Panc1 (cell line): ENCODE measurements at regions not wholly inside any gene's neighbourhood (a gene's known extent, or its start where the extent isn't known, plus 50 kb on each side); places are given as distances from the start of the nearest gene placed in this dataset.

Experiments
- ATAC-seq: fragments of 200-7000 bp; cut with Tn5 transposase; 2 replicates; pipeline ENCODE4 v1.9.1; 2020; ENCODE audit warnings: mild to moderate bottlenecking, moderate library complexity
- BruUV-seq: library from RNA; stranded (reverse); fragments of 400-500 nt; replicated peaks from 2 replicates; lab custom pipeline; 2021; lab: Mats Ljungman, UMichigan
- CTCF ChIA-PET: fragments of 300-600 bp; sonication (Branson Sonifier 250); formaldehyde crosslinking; loops from one replicate; lab custom pipeline; 2022; ENCODE audit warnings: antibody characterized with exemption; lab: Charles Lee
- POLR2A ChIA-PET: fragments of 300-600 bp; sonication (Branson Sonifier 250); formaldehyde crosslinking; loops from one replicate; lab custom pipeline; 2022; ENCODE audit warnings: antibody characterized with exemption; lab: Charles Lee
- DNase-seq: peaks from one replicate; pipeline ENCODE4 v3.0.0-alpha.2; 2010; ENCODE audit warnings: low read depth, low spot score
- H3K27ac ChIP-seq: 2 replicates; pipeline ENCODE4 v1.5.1; 2011; ENCODE audit warnings: mild to moderate bottlenecking, low read length, inconsistent platforms
- H3K27me3 ChIP-seq: fragments of 200-500 bp; sonication (Bioruptor generic); 2 replicates; pipeline ENCODE4 v1.6.0; 2014; ENCODE audit warnings: low read length, inconsistent platforms; ENCODE audit not compliant: control insufficient read depth, insufficient read depth
- H3K36me3 ChIP-seq: fragments of 200-500 bp; sonication (Bioruptor generic); 2 replicates; pipeline ENCODE4 v1.5.1; 2014; ENCODE audit warnings: inconsistent platforms, mild to moderate bottlenecking, low read length, moderate library complexity; ENCODE audit not compliant: control insufficient read depth, insufficient read depth
- H3K4me1 ChIP-seq: 2 replicates; pipeline ENCODE4 v1.5.1; 2011; ENCODE audit warnings: inconsistent platforms, mild to moderate bottlenecking, low read length, moderate library complexity; ENCODE audit not compliant: control insufficient read depth, insufficient read depth
- H3K4me3 ChIP-seq, 2 experiments: 2 replicates each; pipeline ENCODE4 v1.5.1; 2011 to 2012; ENCODE audit warnings: low read depth in 2 of 2, low read length in 2 of 2, mild to moderate bottlenecking in 2 of 2, inconsistent platforms in 1 of 2, moderate library complexity in 1 of 2
- H3K9me3 ChIP-seq: fragments of 200-500 bp; sonication (Bioruptor generic); 2 replicates; pipeline ENCODE4 v1.5.1; 2014; ENCODE audit warnings: low read depth, mild to moderate bottlenecking, inconsistent platforms, low read length, moderate library complexity; ENCODE audit not compliant: control insufficient read depth, insufficient read depth
- POLR2AphosphoS5 ChIP-seq: IDR thresholded peaks from 2 replicates; pipeline ENCODE4 v1.6.1; 2012; ENCODE audit warnings: mild to moderate bottlenecking, low read depth, low read length, moderate library complexity
- REST ChIP-seq, 2 experiments: IDR thresholded peaks; 2 replicates each; pipeline ENCODE4 v1.6.1; 2011 to 2012; ENCODE audit warnings: low read depth in 2 of 2, control low read depth in 1 of 2, low read length in 1 of 2, mild to moderate bottlenecking in 1 of 2, moderate library complexity in 1 of 2; ENCODE audit not compliant: insufficient read depth in 1 of 2
- SIN3A ChIP-seq: IDR thresholded peaks from 2 replicates; pipeline ENCODE4 v1.6.1; 2012; ENCODE audit warnings: low read depth, mild to moderate bottlenecking, low read length, moderate library complexity, borderline replicate concordance; ENCODE audit not compliant: insufficient read depth
- TCF7L2 ChIP-seq: IDR thresholded peaks from 2 replicates; pipeline ENCODE4 v1.6.1; 2011; ENCODE audit warnings: mild to moderate bottlenecking, low read depth, low read length, inconsistent platforms
- in situ Hi-C: cut with HindIII; loops from 2 replicates; pipeline ENCODE4 v1.10.0; 2016; ENCODE audit warnings: low sequenced_read_pairs, low pct_unique_long_range_greater_than_20kb
- intact Hi-C: fragments of 100-400 bp; cut with micrococcal nuclease; formaldehyde crosslinking; loops from one replicate; pipeline ENCODE4 v1.10.0; 2022; ENCODE audit not compliant: unreplicated experiment
- TF ChIP-seq, protein P1 (sequence below): fragments of 450-650 bp; IDR thresholded peaks from 2 replicates; pipeline ENCODE4 v1.5.1; 2017; ENCODE audit warnings: mild to moderate bottlenecking

GRCh38 chr2:221775096-221775495 is 203.0 kb upstream of the EPHA4 start:
- Histone ChIP-seq H3K36me3 (no peaks in the 10 kb centered on the region), H3K4me3 (no peak overlapping the region), H3K4me1 (no peaks in the 10 kb centered on the region), H3K27ac (no peak overlapping the region), H3K9me3 (no peaks in the 10 kb centered on the region), H3K27me3 (no peaks in the 10 kb centered on the region)
- intact Hi-C loops (no loop called here), in situ Hi-C loops (no loop called here)
- CTCF ChIA-PET, result no interaction called here
- DNase-seq (no peak), ATAC-seq (no peak)
- no TSS peak for BruUV-seq
- no peak for TF ChIP-seq TCF7L2
- no peak for TF ChIP-seq REST (IDR thresholded peaks at IDR 0.05; ENCODE audit: insufficient read depth in 1 of 2, low read depth in 2 of 2, low read length in 1 of 2)
- TF ChIP-seq SIN3A, result no peak
- TF ChIP-seq POLR2AphosphoS5, result no peak
- TF ChIP-seq, protein P1, sequence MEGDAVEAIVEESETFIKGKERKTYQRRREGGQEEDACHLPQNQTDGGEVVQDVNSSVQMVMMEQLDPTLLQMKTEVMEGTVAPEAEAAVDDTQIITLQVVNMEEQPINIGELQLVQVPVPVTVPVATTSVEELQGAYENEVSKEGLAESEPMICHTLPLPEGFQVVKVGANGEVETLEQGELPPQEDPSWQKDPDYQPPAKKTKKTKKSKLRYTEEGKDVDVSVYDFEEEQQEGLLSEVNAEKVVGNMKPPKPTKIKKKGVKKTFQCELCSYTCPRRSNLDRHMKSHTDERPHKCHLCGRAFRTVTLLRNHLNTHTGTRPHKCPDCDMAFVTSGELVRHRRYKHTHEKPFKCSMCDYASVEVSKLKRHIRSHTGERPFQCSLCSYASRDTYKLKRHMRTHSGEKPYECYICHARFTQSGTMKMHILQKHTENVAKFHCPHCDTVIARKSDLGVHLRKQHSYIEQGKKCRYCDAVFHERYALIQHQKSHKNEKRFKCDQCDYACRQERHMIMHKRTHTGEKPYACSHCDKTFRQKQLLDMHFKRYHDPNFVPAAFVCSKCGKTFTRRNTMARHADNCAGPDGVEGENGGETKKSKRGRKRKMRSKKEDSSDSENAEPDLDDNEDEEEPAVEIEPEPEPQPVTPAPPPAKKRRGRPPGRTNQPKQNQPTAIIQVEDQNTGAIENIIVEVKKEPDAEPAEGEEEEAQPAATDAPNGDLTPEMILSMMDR, result no peak
- POLR2A ChIA-PET, result no interaction called here

- in situ Hi-C loops, result no loop called here
- no peak overlapping the region for H3K27ac ChIP-seq
- CTCF ChIA-PET, result no interaction called here
- DNase-seq, result no peak
- no peaks in the 10 kb centered on the region for H3K36me3 ChIP-seq
- no peak overlapping the region for H3K4me3 ChIP-seq
- H3K27me3 ChIP-seq, result no peaks in the 10 kb centered on the region
- no TSS peak for BruUV-seq
- TF ChIP-seq, protein P1, result no peak
- TF ChIP-seq TCF7L2 (no peak), POLR2AphosphoS5 (no peak)
- no peaks in the 10 kb centered on the region for H3K4me1 ChIP-seq
- ATAC-seq, result no peak
- POLR2A ChIA-PET, result no interaction called here
- intact Hi-C loops, result no loop called here
- H3K9me3 ChIP-seq, result no peaks in the 10 kb centered on the region
These were observed 202.0 kb upstream of the EPHA4 start for GRCh38 chr2:221774136-221774535.

DNA sequence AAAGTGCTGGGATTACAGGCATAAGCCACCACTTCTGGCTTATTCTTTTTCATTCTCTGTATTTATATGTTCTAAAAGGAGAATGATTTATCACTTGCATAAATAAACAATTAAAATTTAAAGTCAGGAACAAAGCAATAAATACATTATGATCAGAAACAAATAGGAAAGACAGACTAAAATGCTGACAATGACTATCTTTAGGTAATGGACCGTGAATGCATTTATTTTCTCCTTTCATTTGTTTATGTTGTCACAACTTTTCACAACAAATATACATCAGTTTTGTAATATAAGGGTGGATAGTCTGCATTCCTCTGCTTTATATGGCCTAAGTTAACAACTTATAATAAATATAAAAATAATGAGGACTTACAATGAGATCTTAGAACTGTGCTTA is 199.2 kb upstream of the EPHA4 start:
- H3K27me3 ChIP-seq, result no peaks in the 10 kb centered on the region
- no peak overlapping the region for H3K4me3 ChIP-seq
- in situ Hi-C loops, result no loop called here
- DNase-seq (no peak), ATAC-seq (no peak)
- ChIA-PET POLR2A (no interaction called here), CTCF (no interaction called here)
- no peak overlapping the region for H3K27ac ChIP-seq
- intact Hi-C loops, result no loop called here
- no peak for TF ChIP-seq REST (IDR thresholded peaks at IDR 0.05; ENCODE audit: insufficient read depth in 1 of 2, low read depth in 2 of 2, low read length in 1 of 2)
- TF ChIP-seq POLR2AphosphoS5, result no peak
- TF ChIP-seq SIN3A, result no peak
- TF ChIP-seq, protein P1, result no peak
- no peak for TF ChIP-seq TCF7L2
- H3K9me3 ChIP-seq, result no peaks in the 10 kb centered on the region
- no peaks in the 10 kb centered on the region for H3K36me3 ChIP-seq
- no peaks in the 10 kb centered on the region for H3K4me1 ChIP-seq
- BruUV-seq, result no TSS peak
